ENCODE measurements at regions not wholly inside any gene's neighbourhood (a gene's known extent, or its start where the extent isn't known, plus 50 kb on each side); places are given as distances from the start of the nearest gene placed in this dataset.

DNA sequence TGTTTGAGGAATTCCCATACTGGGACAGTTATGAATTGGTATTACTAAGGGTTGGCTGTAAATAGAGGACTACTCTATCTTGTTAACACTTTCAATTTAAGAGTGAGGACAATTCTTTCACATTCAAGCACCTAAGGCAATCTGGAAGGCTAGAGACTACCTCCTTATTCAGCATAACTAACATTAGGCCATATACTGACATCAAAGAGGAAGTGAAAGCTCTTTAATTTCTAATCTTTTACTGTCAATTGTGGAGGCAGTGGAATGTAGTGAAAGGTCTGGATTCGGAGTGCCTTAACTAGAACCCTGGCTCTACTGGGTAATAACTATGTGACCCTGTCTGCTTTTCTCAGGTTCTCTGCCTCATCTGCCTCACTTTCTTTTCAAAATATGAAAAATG, 134.0 kb downstream of the UFM1 start:
- H3K4me1 Mint-ChIP-seq = no peaks in the 10 kb centered on the region
- DNase-seq = no peak
- no peak overlapping the region for H3K27ac Mint-ChIP-seq
- no peak overlapping the region for H3K4me3 Mint-ChIP-seq
- no peaks in the 10 kb centered on the region for H3K9me3 Mint-ChIP-seq
- H3K36me3 Mint-ChIP-seq (ENCODE audit: low read depth) = no peaks in the 10 kb centered on the region
- H3K27me3 Mint-ChIP-seq (ENCODE audit: low read depth, poor library complexity) = no peaks in the 10 kb centered on the region
- TF ChIP-seq, protein P1, sequence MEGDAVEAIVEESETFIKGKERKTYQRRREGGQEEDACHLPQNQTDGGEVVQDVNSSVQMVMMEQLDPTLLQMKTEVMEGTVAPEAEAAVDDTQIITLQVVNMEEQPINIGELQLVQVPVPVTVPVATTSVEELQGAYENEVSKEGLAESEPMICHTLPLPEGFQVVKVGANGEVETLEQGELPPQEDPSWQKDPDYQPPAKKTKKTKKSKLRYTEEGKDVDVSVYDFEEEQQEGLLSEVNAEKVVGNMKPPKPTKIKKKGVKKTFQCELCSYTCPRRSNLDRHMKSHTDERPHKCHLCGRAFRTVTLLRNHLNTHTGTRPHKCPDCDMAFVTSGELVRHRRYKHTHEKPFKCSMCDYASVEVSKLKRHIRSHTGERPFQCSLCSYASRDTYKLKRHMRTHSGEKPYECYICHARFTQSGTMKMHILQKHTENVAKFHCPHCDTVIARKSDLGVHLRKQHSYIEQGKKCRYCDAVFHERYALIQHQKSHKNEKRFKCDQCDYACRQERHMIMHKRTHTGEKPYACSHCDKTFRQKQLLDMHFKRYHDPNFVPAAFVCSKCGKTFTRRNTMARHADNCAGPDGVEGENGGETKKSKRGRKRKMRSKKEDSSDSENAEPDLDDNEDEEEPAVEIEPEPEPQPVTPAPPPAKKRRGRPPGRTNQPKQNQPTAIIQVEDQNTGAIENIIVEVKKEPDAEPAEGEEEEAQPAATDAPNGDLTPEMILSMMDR (IDR thresholded peaks at IDR 0.05) = no peak

DNA sequence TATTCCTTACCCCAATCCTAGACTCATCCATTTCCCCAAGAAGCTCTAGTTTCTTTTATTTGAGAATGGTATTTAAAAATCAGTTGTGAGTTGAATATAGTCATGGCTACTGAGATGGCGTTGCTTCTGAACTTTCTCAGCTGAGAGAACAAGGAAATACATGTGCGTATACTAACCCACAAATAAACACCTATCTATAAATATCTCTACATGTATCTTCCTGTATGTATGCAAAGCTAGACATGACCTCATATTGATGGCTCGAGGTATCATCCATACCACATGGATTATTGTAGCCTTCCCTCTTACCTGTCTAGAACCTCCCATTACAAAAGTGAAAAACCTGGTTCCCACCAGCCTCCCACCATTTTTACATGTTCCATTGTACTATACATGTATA, 141.0 kb downstream of the UFM1 start:
- H3K4me1 Mint-ChIP-seq = no peaks in the 10 kb centered on the region
- DNase-seq = no peak
- no peaks in the 10 kb centered on the region for H3K27me3 Mint-ChIP-seq (ENCODE audit: low read depth, poor library complexity)
- H3K9me3 Mint-ChIP-seq = peaks cover 4% of the 10 kb centered on the region
- TF ChIP-seq, protein P1 (IDR thresholded peaks at IDR 0.05) = no peak
- no peaks in the 10 kb centered on the region for H3K36me3 Mint-ChIP-seq (ENCODE audit: low read depth)
- no peak overlapping the region for H3K27ac Mint-ChIP-seq
- no peak overlapping the region for H3K4me3 Mint-ChIP-seq

DNA sequence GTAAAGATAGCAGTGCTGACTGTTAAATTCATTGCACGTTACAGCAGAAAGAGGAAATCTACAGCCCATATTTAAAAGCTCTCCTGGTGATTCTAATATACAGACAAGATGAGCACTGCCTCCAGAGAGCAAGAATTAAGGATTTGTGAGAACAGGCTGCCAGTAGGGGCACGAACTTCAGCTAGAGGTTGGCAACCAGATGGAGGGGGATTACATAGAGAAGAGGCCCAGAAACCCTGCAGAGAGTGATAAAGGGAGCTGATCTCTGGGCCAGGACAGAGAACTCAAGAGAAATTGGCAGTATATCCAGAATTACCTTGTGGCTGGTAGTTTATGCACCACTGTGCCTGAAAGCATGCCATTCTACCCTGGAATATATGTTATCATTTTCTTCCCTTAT, 144.8 kb downstream of the UFM1 start:
- Mint-ChIP-seq H3K27ac (no peak overlapping the region), H3K4me3 (no peak overlapping the region), H3K9me3 (peaks cover 8% of the 10 kb centered on the region), H3K27me3 (ENCODE audit: low read depth, poor library complexity) (no peaks in the 10 kb centered on the region), H3K4me1 (no peaks in the 10 kb centered on the region), H3K36me3 (ENCODE audit: low read depth) (no peaks in the 10 kb centered on the region)
- no peak for DNase-seq
- TF ChIP-seq, protein P1 (IDR thresholded peaks at IDR 0.05) = no peak

DNA sequence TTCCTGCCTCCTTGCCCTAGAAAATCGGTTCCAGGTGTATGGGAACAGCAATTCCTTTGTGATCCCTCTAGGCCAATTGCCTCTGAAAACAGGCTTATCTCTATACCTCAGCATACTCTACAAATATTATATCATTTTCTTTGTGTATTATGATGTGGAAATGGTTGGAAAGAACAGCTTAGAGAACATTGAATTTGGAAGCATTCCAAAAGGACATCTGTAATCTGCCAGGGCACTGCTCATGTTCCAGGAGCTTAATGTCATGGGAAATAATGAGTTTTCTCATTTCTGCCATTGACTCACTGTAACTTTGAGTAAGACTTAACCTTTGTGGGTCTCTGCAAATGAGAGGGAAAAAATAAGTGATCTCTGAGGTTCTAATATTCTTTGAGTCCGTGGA, 147.3 kb downstream of the UFM1 start:
- H3K4me3 Mint-ChIP-seq = no peak overlapping the region
- no peak for DNase-seq
- no peak overlapping the region for H3K27ac Mint-ChIP-seq
- H3K36me3 Mint-ChIP-seq (ENCODE audit: low read depth) = no peaks in the 10 kb centered on the region
- TF ChIP-seq, protein P1 (IDR thresholded peaks at IDR 0.05) = no peak
- peaks cover 8% of the 10 kb centered on the region for H3K9me3 Mint-ChIP-seq
- H3K27me3 Mint-ChIP-seq (ENCODE audit: low read depth, poor library complexity) = no peaks in the 10 kb centered on the region
- H3K4me1 Mint-ChIP-seq = no peaks in the 10 kb centered on the region

DNA sequence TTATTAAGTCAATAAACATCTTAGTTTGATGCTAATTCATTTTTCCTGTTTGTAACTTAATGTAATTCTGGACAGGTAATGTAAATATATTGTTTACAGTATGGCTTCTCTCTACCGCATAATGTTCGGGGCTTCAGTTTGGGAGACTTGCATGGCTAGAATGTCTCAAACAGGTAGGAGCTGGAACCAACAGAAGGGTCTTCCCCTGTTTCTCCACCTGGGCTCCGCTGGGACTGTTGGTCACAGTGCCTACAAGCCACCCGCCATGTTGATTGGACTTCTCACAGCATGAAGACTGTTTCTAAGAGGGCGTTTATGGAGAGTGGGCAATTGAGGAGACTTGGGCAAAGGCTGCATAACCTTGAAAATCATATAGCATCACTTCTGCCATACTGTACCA, 148.6 kb downstream of the UFM1 start:
- no peaks in the 10 kb centered on the region for H3K4me1 Mint-ChIP-seq
- no peaks in the 10 kb centered on the region for H3K27me3 Mint-ChIP-seq (ENCODE audit: low read depth, poor library complexity)
- no peak for DNase-seq
- peaks cover 4% of the 10 kb centered on the region for H3K9me3 Mint-ChIP-seq
- H3K27ac Mint-ChIP-seq = no peak overlapping the region
- H3K36me3 Mint-ChIP-seq (ENCODE audit: low read depth) = no peaks in the 10 kb centered on the region
- H3K4me3 Mint-ChIP-seq = no peak overlapping the region
- TF ChIP-seq, protein P1 (IDR thresholded peaks at IDR 0.05) = no peak

DNA sequence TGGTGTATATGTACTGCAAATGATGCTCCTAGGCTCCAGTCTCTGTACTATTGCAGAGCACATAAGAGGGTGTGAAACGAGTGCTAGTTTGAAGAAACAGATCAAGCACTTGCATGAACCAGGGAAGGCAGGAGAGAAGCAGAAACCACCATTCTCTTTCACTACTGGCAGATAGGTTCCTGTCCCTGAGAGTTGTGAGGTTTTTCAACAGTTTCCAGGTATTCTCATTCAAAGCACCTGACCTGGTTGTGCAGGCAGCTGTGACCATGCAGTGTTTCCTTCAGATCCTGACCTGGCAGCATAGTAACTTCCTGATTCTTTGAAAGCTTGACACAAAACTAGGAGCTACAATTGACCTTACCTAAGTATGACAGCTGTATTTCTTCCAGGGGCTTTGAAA, 164.9 kb downstream of the UFM1 start:
- H3K27ac Mint-ChIP-seq = no peak overlapping the region
- peaks cover 3% of the 10 kb centered on the region for H3K27me3 Mint-ChIP-seq (ENCODE audit: low read depth, poor library complexity)
- no peak overlapping the region for H3K4me3 Mint-ChIP-seq

More for the DNA sequence above, 164.9 kb downstream of the UFM1 start:
- no peaks in the 10 kb centered on the region for H3K36me3 Mint-ChIP-seq (ENCODE audit: low read depth)
- DNase-seq = no peak
- TF ChIP-seq, protein P1 (IDR thresholded peaks at IDR 0.05) = no peak
- H3K9me3 Mint-ChIP-seq = peaks cover 11% of the 10 kb centered on the region
- H3K4me1 Mint-ChIP-seq = no peaks in the 10 kb centered on the region

All from nephron progenitor cell (in vitro differentiated cells).